ENCODE measurements at regions not wholly inside any gene's neighbourhood (a gene's known extent, or its start where the extent isn't known, plus 50 kb on each side); places are given as distances from the start of the nearest gene placed in this dataset.

DNA sequence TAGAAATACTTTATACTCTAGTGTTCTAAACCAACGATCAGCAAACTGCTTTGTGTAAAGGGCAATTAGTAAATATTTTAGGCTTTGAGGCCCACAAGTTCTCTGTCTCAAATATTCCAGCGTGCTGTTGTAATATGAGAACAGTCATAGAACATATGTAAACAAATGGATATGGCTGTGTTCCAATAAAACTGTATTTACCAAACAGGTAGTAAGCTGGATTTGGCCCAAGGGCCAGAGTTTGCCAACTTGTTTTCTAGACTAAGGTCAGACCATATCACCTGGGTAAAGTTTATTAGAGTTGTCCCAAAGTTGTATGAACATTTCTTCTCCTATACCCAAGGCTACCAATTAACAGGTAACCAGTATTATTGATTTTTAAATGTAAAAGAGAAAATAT lies 303.2 kb upstream of the MC4R start:
- no peak for TF ChIP-seq PHF8 (IDR thresholded peaks at IDR 0.05; ENCODE audit: borderline replicate concordance, low read length)
- TF ChIP-seq, protein P1, sequence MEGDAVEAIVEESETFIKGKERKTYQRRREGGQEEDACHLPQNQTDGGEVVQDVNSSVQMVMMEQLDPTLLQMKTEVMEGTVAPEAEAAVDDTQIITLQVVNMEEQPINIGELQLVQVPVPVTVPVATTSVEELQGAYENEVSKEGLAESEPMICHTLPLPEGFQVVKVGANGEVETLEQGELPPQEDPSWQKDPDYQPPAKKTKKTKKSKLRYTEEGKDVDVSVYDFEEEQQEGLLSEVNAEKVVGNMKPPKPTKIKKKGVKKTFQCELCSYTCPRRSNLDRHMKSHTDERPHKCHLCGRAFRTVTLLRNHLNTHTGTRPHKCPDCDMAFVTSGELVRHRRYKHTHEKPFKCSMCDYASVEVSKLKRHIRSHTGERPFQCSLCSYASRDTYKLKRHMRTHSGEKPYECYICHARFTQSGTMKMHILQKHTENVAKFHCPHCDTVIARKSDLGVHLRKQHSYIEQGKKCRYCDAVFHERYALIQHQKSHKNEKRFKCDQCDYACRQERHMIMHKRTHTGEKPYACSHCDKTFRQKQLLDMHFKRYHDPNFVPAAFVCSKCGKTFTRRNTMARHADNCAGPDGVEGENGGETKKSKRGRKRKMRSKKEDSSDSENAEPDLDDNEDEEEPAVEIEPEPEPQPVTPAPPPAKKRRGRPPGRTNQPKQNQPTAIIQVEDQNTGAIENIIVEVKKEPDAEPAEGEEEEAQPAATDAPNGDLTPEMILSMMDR (IDR thresholded peaks at IDR 0.05 in 2 of 3, conservative IDR thresholded peaks at IDR 0.05 in 1 of 3; ENCODE audit: insufficient read depth in 2 of 3, low read depth in 1 of 3, low read length in 3 of 3), result no peak
- no peak for TF ChIP-seq SP1 (CRISPR knock-in tag; IDR thresholded peaks at IDR 0.05)
- no peak for TF ChIP-seq HDAC2 (IDR thresholded peaks at IDR 0.05)
- no peak for TF ChIP-seq FIP1L1 (IDR thresholded peaks at IDR 0.05; ENCODE audit: low read depth, low read length, poor library complexity, severe bottlenecking)
- TF ChIP-seq CHD4 (IDR thresholded peaks at IDR 0.05; ENCODE audit: insufficient read depth, insufficient replicate concordance, low read depth, low read length, poor library complexity, severe bottlenecking), result no peak
